Erythroblast (primary cell): ENCODE measurements at regions not wholly inside any gene's neighbourhood (a gene's known extent, or its start where the extent isn't known, plus 50 kb on each side); places are given as distances from the start of the nearest gene placed in this dataset.

Experiments used
- GATA1 ChIP-seq: IDR thresholded peaks from 2 replicates; pipeline ENCODE4 v1.6.1; 2011; ENCODE audit warnings: low read depth, mild to moderate bottlenecking, control low read depth, low read length, moderate library complexity
- POLR2A ChIP-seq: IDR thresholded peaks from 2 replicates; pipeline ENCODE4 v1.6.1; 2011; ENCODE audit warnings: mild to moderate bottlenecking, low read length

- TF ChIP-seq POLR2A, result no peak
- TF ChIP-seq GATA1, result no peak
Observed at GRCh38 chr7:68967598-68967997, 630.7 kb upstream of the AUTS2 start.
